MCF 10A (cell line): ENCODE measurements at regions not wholly inside any gene's neighbourhood (a gene's known extent, or its start where the extent isn't known, plus 50 kb on each side); places are given as distances from the start of the nearest gene placed in this dataset.

Experiments
- BruUV-seq: library from RNA; stranded (reverse); fragments of 400-500 nt; replicated peaks from 2 replicates; lab custom pipeline; 2021; lab: Mats Ljungman, UMichigan
- CTCF ChIA-PET: fragments of 300-600 bp; sonication (Branson Sonifier 250); formaldehyde crosslinking; extraction: SDS; loops from one replicate; lab custom pipeline; 2021; ENCODE audit warnings: antibody characterized with exemption, inconsistent platforms; lab: Yijun Ruan, JAX
- POLR2A ChIA-PET: fragments of 300-600, 350-650 bp; sonication (Branson Sonifier 250); formaldehyde crosslinking; extraction: SDS; loops from one replicate; lab custom pipeline; 2020; ENCODE audit warnings: antibody characterized with exemption, inconsistent platforms; lab: Yijun Ruan, JAX
- DNase-seq: peaks from one replicate; pipeline ENCODE4 v3.0.0-alpha.2; 2018; ENCODE audit not compliant: unreplicated experiment
- H3K27ac Mint-ChIP-seq: one replicate; pipeline ENCODE4 v1.8.0; 2022; ENCODE audit warnings: mild to moderate bottlenecking, low read depth, mixed read lengths; ENCODE audit not compliant: unreplicated experiment
- H3K27me3 Mint-ChIP-seq: one replicate; pipeline ENCODE4 v1.8.0; 2022; ENCODE audit warnings: mixed read lengths; ENCODE audit not compliant: insufficient read depth, unreplicated experiment
- H3K36me3 Mint-ChIP-seq: one replicate; pipeline ENCODE4 v1.8.0; 2022; ENCODE audit warnings: mild to moderate bottlenecking, moderate library complexity, mixed read lengths; ENCODE audit not compliant: insufficient read depth, unreplicated experiment
- H3K4me1 Mint-ChIP-seq: one replicate; pipeline ENCODE4 v1.8.0; 2022; ENCODE audit warnings: mixed read lengths; ENCODE audit not compliant: insufficient read depth, unreplicated experiment
- H3K4me3 Mint-ChIP-seq: one replicate; pipeline ENCODE4 v1.8.0; 2022; ENCODE audit warnings: mild to moderate bottlenecking, moderate library complexity, mixed read lengths; ENCODE audit not compliant: unreplicated experiment
- H3K9me3 Mint-ChIP-seq: one replicate; pipeline ENCODE4 v1.8.0; 2022; ENCODE audit warnings: mixed read lengths; ENCODE audit not compliant: unreplicated experiment
- CTCF ChIP-seq: fragments of 200-600 bp; IDR thresholded peaks from one replicate; pipeline ENCODE4 v1.8.0; 2022; ENCODE audit warnings: antibody characterized with exemption, mild to moderate bottlenecking; ENCODE audit not compliant: unreplicated experiment
- intact Hi-C: fragments of 100-400 bp; cut with micrococcal nuclease; formaldehyde crosslinking; loops from 2 replicates; pipeline ENCODE4 v1.14.1; 2022

DNA sequence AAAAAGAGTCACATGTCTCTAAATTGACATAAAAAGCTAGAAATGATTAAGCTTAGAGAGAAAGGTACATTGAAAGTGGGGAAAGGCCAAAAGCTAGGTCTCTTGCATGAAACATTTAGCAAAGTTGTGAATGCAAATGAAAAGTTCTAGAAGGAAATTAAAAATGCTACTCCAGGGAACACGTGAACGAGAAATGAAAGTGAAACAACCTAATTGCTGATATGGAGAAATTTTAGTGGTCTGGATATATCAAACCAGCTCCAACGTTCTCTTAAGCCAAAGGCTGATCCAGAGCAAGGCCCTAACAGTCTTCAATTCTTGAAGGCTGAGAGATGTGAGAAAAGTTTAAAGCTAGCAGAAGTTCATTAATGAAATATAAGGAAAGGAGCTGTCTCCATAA, 419.8 kb downstream of the SLITRK6 start:
- ChIA-PET POLR2A (interaction anchor here (0.6 to 1.5 kb wide), 2 partner anchors 110 to 120 kb away, joined by 3 read pairs; no protein-coding TSS in a partner anchor), CTCF (interaction anchor here (0.7 to 1.1 kb wide), 2 partner anchors 116 to 482 kb away, joined by 3 read pairs; no protein-coding TSS in a partner anchor)
- intact Hi-C loops = no loop called here
- Mint-ChIP-seq H3K4me1 (peaks cover 16% of the 10 kb centered on the region), H3K4me3 (peak overlapping the region; percentile 52), H3K9me3 (no peaks in the 10 kb centered on the region), H3K27me3 (no peaks in the 10 kb centered on the region), H3K36me3 (no peaks in the 10 kb centered on the region), H3K27ac (no peak overlapping the region)
- no TSS peak for BruUV-seq
- no peak for DNase-seq
- no peak for TF ChIP-seq CTCF

DNA sequence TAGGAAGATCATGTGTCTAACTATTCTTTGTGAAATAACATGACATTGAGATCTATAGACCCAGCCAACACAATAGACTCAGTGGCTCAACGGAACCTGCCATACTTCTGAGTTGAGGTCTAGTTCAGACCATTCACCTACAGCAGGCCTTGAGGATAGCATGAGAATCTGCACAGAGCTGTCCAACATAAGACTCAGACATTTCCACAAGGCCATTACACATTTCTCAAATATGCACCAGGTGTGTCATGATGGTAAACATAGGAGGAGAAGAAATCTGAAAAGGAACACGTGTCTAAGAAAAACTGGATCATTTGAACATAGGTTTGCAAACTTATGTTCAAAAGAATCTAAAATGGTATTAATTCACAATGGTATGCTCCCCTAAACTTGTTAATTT, 421.4 kb downstream of the SLITRK6 start:
- H3K36me3 Mint-ChIP-seq = no peaks in the 10 kb centered on the region
- no peak overlapping the region for H3K27ac Mint-ChIP-seq
- BruUV-seq = no TSS peak
- CTCF ChIA-PET = interaction anchor here (1.2 kb wide), 1 partner anchor 422 kb away, joined by 3 read pairs; no protein-coding TSS in a partner anchor
- no peak overlapping the region for H3K4me3 Mint-ChIP-seq
- H3K9me3 Mint-ChIP-seq = no peaks in the 10 kb centered on the region
- POLR2A ChIA-PET = interaction anchor here (1.0 kb wide), 1 partner anchor 120 kb away, joined by 3 read pairs; no protein-coding TSS in a partner anchor
- intact Hi-C loops = no loop called here
- peaks cover 16% of the 10 kb centered on the region for H3K4me1 Mint-ChIP-seq
- no peaks in the 10 kb centered on the region for H3K27me3 Mint-ChIP-seq
- DNase-seq = peak; percentile 14
- TF ChIP-seq CTCF = no peak

- no peaks in the 10 kb centered on the region for H3K9me3 Mint-ChIP-seq
- POLR2A ChIA-PET = no interaction called here
- no peak overlapping the region for H3K4me3 Mint-ChIP-seq
- no TSS peak for BruUV-seq
- no peak for DNase-seq
- peaks cover 4% of the 10 kb centered on the region for H3K4me1 Mint-ChIP-seq
- no peak for TF ChIP-seq CTCF
- H3K27ac Mint-ChIP-seq = no peak overlapping the region
- H3K27me3 Mint-ChIP-seq = no peaks in the 10 kb centered on the region
- H3K36me3 Mint-ChIP-seq = no peaks in the 10 kb centered on the region
- CTCF ChIA-PET = no interaction called here
- intact Hi-C loops = no loop called here
These were observed 425.9 kb downstream of the SLITRK6 start for GRCh38 chr13:85373322-85373721.

GRCh38 chr13:85371254-85371653, 428.0 kb downstream of the SLITRK6 start:
- no peak for TF ChIP-seq CTCF
- Mint-ChIP-seq H3K27ac (no peak overlapping the region), H3K4me3 (no peak overlapping the region), H3K27me3 (no peaks in the 10 kb centered on the region), H3K9me3 (no peaks in the 10 kb centered on the region), H3K36me3 (no peaks in the 10 kb centered on the region), H3K4me1 (no peaks in the 10 kb centered on the region)
- ChIA-PET CTCF (no interaction called here), POLR2A (no interaction called here)
- no TSS peak for BruUV-seq
- intact Hi-C loops = no loop called here
- DNase-seq = no peak
